Endothelial cell of umbilical vein (primary cell): ENCODE measurements at regions not wholly inside any gene's neighbourhood (a gene's known extent, or its start where the extent isn't known, plus 50 kb on each side); places are given as distances from the start of the nearest gene placed in this dataset.

Source experiments
- BruUV-seq: library from RNA; stranded (reverse); fragments of 400-500 nt; replicated peaks from 2 replicates; lab custom pipeline; 2021; lab: Mats Ljungman, UMichigan
- CTCF ChIA-PET: fragments of 300-600, 350-600 bp; sonication (Branson Sonifier 250); formaldehyde crosslinking; loops from one replicate; lab custom pipeline; 2021; ENCODE audit warnings: antibody characterized with exemption, inconsistent platforms; lab: Charles Lee
- POLR2A ChIA-PET: fragments of 300-600, 350-600 bp; sonication (Branson Sonifier 250); formaldehyde crosslinking; loops from one replicate; lab custom pipeline; 2021; ENCODE audit warnings: antibody characterized with exemption, inconsistent platforms; lab: Charles Lee
- DNase-seq: peaks from one replicate; pipeline ENCODE4 v3.0.0-alpha.2; 2011; ENCODE audit warnings: low read depth, low spot score
- FAIRE-seq: peaks from 2 replicates; lab custom pipeline; 2011; peaks lifted over from hg19 to GRCh38; lab: Jason Lieb, UNC
- H2AFZ ChIP-seq: 2 replicates; pipeline ENCODE4 v1.6.0; 2012; ENCODE audit warnings: low read depth, low read length, control low read depth, inconsistent platforms
- H3K27ac ChIP-seq: 2 replicates; pipeline ENCODE4 v1.5.1; 2011; ENCODE audit warnings: low read depth, mild to moderate bottlenecking, control low read depth, low read length, moderate library complexity; ENCODE audit not compliant: insufficient read depth
- H3K27me3 ChIP-seq, 2 experiments: 2 replicates each; pipeline versions ENCODE4 v1.6.0 to v1.6.1; 2011; ENCODE audit warnings: low read length in 2 of 2, mixed read lengths in 1 of 2; ENCODE audit not compliant: control insufficient read depth in 2 of 2, insufficient read depth in 2 of 2
- H3K36me3 ChIP-seq, 2 experiments: 2 replicates in 1 of 2; 3 replicates in 1 of 2; pipeline ENCODE4 v1.5.1; 2011; ENCODE audit warnings: low read length in 2 of 2, mild to moderate bottlenecking in 1 of 2, moderate library complexity in 1 of 2; ENCODE audit not compliant: control insufficient read depth in 2 of 2, insufficient read depth in 2 of 2; ENCODE audit errors: extremely low read depth in 1 of 2
- H3K4me1 ChIP-seq: 3 replicates; pipeline ENCODE4 v1.5.1; 2011; ENCODE audit warnings: mild to moderate bottlenecking, low read length; ENCODE audit not compliant: control insufficient read depth, insufficient read depth; ENCODE audit errors: extremely low read depth
- H3K4me2 ChIP-seq: 2 replicates; pipeline ENCODE4 v1.6.1; 2011; ENCODE audit warnings: low read length, control low read depth, mixed read lengths; ENCODE audit not compliant: insufficient read depth
- H3K4me3 ChIP-seq, 3 experiments: fragments of 200-600 bp in 1 of 3; sonication (generic), shearing (Covaris generic) in 1 of 3; replicated peaks in 1 of 3; 2 replicates each; pipeline ENCODE4 v1.5.1; 2011 to 2016; ENCODE audit warnings: control low read depth in 3 of 3, low read length in 3 of 3, mild to moderate bottlenecking in 2 of 3, inconsistent platforms in 1 of 3, low read depth in 1 of 3, moderate library complexity in 1 of 3; ENCODE audit not compliant: insufficient read depth in 1 of 3
- H3K79me2 ChIP-seq: 2 replicates; pipeline ENCODE4 v1.6.0; 2012; ENCODE audit warnings: low read length, inconsistent platforms; ENCODE audit not compliant: control insufficient read depth, insufficient read depth
- H3K9ac ChIP-seq: replicated peaks from 2 replicates; pipeline ENCODE3; 2011; ENCODE audit warnings: low read length, control low read depth; ENCODE audit not compliant: insufficient read depth; ENCODE audit errors: extremely low read depth
- H3K9me1 ChIP-seq: replicated peaks from 3 replicates; pipeline ENCODE4 v1.6.0; 2011; ENCODE audit warnings: mild to moderate bottlenecking, low read length; ENCODE audit not compliant: control insufficient read depth, insufficient read depth; ENCODE audit errors: extremely low read depth
- H3K9me3 ChIP-seq: replicated peaks from 2 replicates; pipeline ENCODE4 v1.5.1; 2012; ENCODE audit warnings: low read length, inconsistent platforms; ENCODE audit not compliant: control insufficient read depth, insufficient read depth
- H4K20me1 ChIP-seq: replicated peaks from 2 replicates; pipeline ENCODE3; 2011; ENCODE audit warnings: mild to moderate bottlenecking, low read length; ENCODE audit not compliant: control insufficient read depth, insufficient read depth; ENCODE audit errors: extremely low read depth
- CTCF ChIP-seq, 2 donors: IDR thresholded peaks; 1 replicate in 1 of 2; 2 replicates in 1 of 2; pipeline ENCODE4 v1.5.1; 2011; ENCODE audit warnings: low read length in 2 of 2, mild to moderate bottlenecking in 2 of 2, moderate library complexity in 2 of 2, control low read depth in 1 of 2, inconsistent platforms in 1 of 2, low read depth in 1 of 2; ENCODE audit not compliant: insufficient read depth in 1 of 2; ENCODE audit errors: extremely low read depth in 1 of 2
- EZH2 ChIP-seq: IDR thresholded peaks from 2 replicates; pipeline ENCODE4 v1.6.1; 2012; ENCODE audit warnings: borderline replicate concordance, low read depth, mild to moderate bottlenecking, moderate library complexity, low read length, inconsistent platforms; ENCODE audit not compliant: severe bottlenecking
- FOS ChIP-seq: IDR thresholded peaks from 2 replicates; pipeline ENCODE4 v1.6.1; 2011; ENCODE audit warnings: mild to moderate bottlenecking, low read length, moderate library complexity, borderline replicate concordance; ENCODE audit not compliant: insufficient read depth
- GATA2 ChIP-seq: IDR thresholded peaks from 2 replicates; pipeline ENCODE4 v1.7.0; 2011; ENCODE audit warnings: low read depth, mild to moderate bottlenecking, moderate library complexity, mixed read lengths, low read length; ENCODE audit not compliant: insufficient read length, insufficient read depth
- JUN ChIP-seq: IDR thresholded peaks from 2 replicates; pipeline ENCODE4 v1.6.1; 2011; ENCODE audit warnings: borderline replicate concordance, low read depth; ENCODE audit not compliant: insufficient read length, insufficient read depth
- MAX ChIP-seq: IDR thresholded peaks from 2 replicates; pipeline ENCODE4 v1.6.1; 2011; ENCODE audit not compliant: insufficient read depth, insufficient read length
- MYC ChIP-seq: IDR thresholded peaks from one replicate; pipeline ENCODE4 v1.6.1; 2011; ENCODE audit warnings: mild to moderate bottlenecking, low read depth, low read length
- POLR2A ChIP-seq: IDR thresholded peaks from 2 replicates; pipeline ENCODE4 v1.6.1; 2012; ENCODE audit warnings: low read depth, mild to moderate bottlenecking, control low read depth, low read length
- POLR2AphosphoS5 ChIP-seq: IDR thresholded peaks from 2 replicates; pipeline ENCODE4 v1.6.1; 2012; ENCODE audit warnings: low read depth, mild to moderate bottlenecking, control low read depth, low read length, moderate library complexity; ENCODE audit not compliant: insufficient read depth
- dilution Hi-C: fragments of 300-500 bp; cut with MboI; formaldehyde crosslinking; loops from one replicate; pipeline ENCODE4 v1.15.0; 2019; ENCODE audit warnings: low sequenced_read_pairs; ENCODE audit not compliant: extremely low pct_ligation_motif_present
- intact Hi-C: fragments of 100-400 bp; cut with micrococcal nuclease; formaldehyde crosslinking; loops from one replicate; pipeline ENCODE4 v1.10.0; 2022

- no peaks in the 10 kb centered on the region for H3K36me3 ChIP-seq
- H3K27me3 ChIP-seq, result peaks cover 2 to 12% of the 10 kb centered on the region in 2 experiments
- BruUV-seq, result no TSS peak
- ChIA-PET CTCF (interaction anchor here (1.6 kb wide), 1 partner anchor 41 kb away, joined by 8 read pairs; no protein-coding TSS in a partner anchor), POLR2A (no interaction called here)
- no peak overlapping the region for H3K4me3 ChIP-seq
- DNase-seq (no peak), FAIRE-seq (peak; percentile 38)
- intact Hi-C loops (no loop called here), dilution Hi-C loops (no loop called here)
- no peaks in the 10 kb centered on the region for H3K4me1 ChIP-seq
- no peaks in the 10 kb centered on the region for H3K9me1 ChIP-seq
- no peak overlapping the region for H2AFZ ChIP-seq
- TF ChIP-seq POLR2A (no peak), EZH2 (no peak), GATA2 (no peak), MYC (no peak), CTCF (IDR thresholded peaks at IDR 0.05; ENCODE audit: extremely low read depth in 1 of 2, insufficient read depth in 1 of 2, low read depth in 1 of 2, low read length in 2 of 2) (no peak), JUN (no peak), POLR2AphosphoS5 (no peak), FOS (no peak), MAX (no peak)
- no peaks in the 10 kb centered on the region for H3K9me3 ChIP-seq
- H4K20me1 ChIP-seq, result no peaks in the 10 kb centered on the region
- H3K79me2 ChIP-seq, result no peaks in the 10 kb centered on the region
- H3K9ac ChIP-seq, result no peak overlapping the region
- no peak overlapping the region for H3K27ac ChIP-seq
- no peak overlapping the region for H3K4me2 ChIP-seq
Observed at GRCh38 chr17:57201481-57201880, 54.8 kb upstream of the MSI2 start.
